CD4-positive, alpha-beta T cell treated with Interleukin-15 for 4 hours (primary cell): ENCODE measurements at regions not wholly inside any gene's neighbourhood (a gene's known extent, or its start where the extent isn't known, plus 50 kb on each side); places are given as distances from the start of the nearest gene placed in this dataset.

Source experiments
- DNase-seq: peaks from one replicate; pipeline ENCODE4 v3.0.0-alpha.2; 2020; ENCODE audit warnings: low spot score

GRCh38 chr10:7507887-7508726, 97.3 kb upstream of the SFMBT2 start:
- DNase-seq: no peak

- no peak for DNase-seq
These were observed 95.7 kb upstream of the SFMBT2 start for GRCh38 chr10:7506571-7506970.

- DNase-seq: no peak
These were observed 94.4 kb upstream of the SFMBT2 start for GRCh38 chr10:7505196-7505595.

- DNase-seq: no peak
These were observed 92.4 kb upstream of the SFMBT2 start for GRCh38 chr10:7503190-7503589.

DNA sequence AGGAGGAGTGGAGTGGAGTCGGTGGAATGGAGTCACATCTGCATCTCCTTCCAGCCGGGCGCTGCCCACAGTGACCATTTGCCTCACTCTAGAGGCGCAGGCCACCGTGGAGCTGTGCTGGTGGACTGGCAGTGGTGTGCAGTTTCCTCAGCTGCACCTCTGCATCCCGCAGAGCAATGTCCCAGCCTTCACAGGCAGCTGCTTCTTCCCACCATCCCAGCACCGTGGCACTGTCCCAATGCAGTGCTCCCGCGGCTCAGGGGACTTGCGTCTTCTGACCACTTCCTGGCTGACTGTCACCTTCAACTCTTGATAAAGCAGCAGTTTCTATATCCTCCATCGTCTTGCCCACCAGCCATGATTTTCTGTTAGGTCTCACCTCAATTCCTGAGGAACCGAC, 90.3 kb upstream of the SFMBT2 start:
- no peak for DNase-seq

DNA sequence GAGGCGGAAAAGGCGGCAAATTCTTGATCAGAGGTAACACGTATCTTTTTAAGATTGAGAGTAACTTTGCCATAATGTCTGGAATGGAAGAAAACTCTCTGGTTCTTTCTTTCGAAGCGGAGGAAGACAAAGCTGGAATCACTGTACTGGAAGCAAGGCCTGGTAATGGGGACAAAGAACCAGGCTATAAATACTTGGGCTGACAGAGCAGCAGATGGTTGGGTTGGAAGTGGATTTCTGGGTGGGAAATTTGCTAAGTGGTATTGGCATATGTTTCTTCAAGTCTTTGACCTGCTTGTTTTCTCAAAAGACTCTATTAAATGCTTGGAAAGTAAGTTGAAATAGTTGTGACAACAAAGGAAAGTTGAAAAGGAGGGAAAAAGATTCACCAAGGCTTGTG, 87.3 kb upstream of the SFMBT2 start:
- DNase-seq: no peak

DNA sequence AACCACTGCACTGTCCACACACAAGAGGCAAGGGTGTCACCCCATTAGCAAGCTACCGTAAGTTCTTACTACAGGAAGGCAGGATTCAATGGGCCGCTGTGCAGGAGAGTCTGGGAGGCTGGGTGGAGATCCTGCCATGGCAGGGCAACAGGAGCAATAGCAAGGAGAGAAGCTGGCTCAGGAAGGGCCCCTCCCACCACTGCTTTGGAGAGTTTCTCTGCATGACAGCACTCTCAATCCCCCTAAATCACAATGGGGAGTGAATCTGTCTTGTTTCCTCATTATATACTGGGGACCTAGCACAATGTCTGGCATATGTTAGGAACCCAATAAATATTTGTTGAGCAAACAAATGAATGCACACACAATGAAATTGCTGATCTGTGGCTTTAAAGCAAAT, 83.2 kb upstream of the SFMBT2 start:
- no peak for DNase-seq

- peak; percentile 35 for DNase-seq
These were observed 81.8 kb upstream of the SFMBT2 start for GRCh38 chr10:7492660-7493046.

- no peak for DNase-seq
These were observed 81.3 kb upstream of the SFMBT2 start for GRCh38 chr10:7491949-7492659.

GRCh38 chr10:7491230-7491629, 80.4 kb upstream of the SFMBT2 start:
- no peak for DNase-seq

GRCh38 chr10:7488418-7488829, 77.6 kb upstream of the SFMBT2 start:
- DNase-seq: no peak

- no peak for DNase-seq
These were observed 76.7 kb upstream of the SFMBT2 start for GRCh38 chr10:7487528-7487927.

DNA sequence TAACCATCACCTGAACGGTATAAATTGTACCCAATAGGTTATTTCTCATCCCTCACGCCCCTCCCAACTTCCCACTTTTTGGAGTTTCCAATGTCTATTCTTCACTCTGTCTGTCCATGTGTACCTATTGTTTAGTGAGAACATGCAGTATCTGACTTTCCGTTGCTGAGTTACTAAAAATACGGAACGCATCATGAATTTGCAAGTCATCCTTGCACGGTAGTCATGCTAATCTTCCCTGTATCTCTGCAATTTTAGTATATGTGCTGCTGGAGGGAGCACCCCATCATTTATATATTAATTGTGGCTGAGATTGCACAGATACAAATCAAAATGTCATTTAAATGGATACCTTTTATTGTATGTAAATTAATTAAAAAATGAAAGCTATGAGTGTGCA, 75.7 kb upstream of the SFMBT2 start:
- no peak for DNase-seq

- DNase-seq: no peak
These were observed 75.0 kb upstream of the SFMBT2 start for GRCh38 chr10:7485799-7486198.

- no peak for DNase-seq
These were observed 74.4 kb upstream of the SFMBT2 start for GRCh38 chr10:7485244-7485556.

DNA sequence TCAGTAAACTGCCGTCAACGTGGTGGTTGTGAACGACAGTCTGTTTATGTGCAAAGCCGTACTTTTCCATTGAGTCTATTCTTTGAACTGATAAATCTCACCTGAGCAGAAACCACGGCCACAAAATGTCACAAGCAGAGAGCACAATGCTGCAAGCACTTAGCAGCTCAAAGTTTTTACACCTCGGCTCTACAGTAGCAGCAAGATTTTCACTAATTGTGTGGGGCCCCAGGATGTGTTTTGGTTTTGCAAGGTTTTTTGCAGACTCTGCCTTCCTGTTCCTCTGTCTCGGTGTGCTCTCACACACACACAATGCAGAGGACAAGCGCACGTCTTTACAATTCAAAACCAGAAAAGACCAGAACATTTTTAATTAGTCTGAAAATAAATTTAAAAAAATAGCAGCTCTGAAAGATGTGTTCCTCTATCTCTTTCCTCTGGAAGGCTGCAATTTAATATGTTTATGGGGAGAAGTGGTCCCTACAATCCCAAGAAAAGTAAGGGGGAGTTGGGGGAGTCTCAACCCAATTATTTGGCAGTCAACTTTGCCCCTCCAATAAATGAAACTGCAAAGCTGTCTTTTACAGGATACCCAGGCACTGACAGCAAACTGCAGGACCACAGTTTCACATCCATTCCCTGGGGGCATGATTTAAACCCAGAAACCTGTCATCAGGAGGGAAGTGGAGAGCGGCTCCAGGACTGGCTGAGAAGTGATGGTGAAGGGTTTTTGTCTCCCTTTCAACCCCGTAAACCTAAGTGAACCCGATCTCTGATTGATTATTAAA, 73.8 kb upstream of the SFMBT2 start:
- peak; percentile 77 for DNase-seq

- DNase-seq: no peak
These were observed 73.0 kb upstream of the SFMBT2 start for GRCh38 chr10:7483848-7484247.

DNA sequence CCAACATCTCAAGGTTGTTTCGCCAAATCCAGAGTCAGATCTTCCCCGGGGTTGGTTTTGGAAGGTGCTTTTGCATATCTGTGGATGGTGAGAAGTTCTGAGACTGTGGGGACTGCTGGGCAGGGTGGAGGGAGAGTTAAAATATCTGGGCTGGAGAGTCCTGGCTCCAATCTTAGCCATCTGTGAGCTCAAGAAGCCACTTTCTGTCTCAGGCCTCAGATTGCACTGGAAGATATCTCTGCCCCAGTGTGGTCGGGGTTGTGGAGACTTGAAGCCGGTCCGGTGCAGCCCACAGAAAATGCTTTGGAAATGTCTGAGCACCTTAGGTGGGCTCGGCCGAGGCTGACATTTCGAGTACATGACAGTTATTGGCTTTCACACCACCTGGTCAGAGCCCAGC, 72.2 kb upstream of the SFMBT2 start:
- no peak for DNase-seq

DNA sequence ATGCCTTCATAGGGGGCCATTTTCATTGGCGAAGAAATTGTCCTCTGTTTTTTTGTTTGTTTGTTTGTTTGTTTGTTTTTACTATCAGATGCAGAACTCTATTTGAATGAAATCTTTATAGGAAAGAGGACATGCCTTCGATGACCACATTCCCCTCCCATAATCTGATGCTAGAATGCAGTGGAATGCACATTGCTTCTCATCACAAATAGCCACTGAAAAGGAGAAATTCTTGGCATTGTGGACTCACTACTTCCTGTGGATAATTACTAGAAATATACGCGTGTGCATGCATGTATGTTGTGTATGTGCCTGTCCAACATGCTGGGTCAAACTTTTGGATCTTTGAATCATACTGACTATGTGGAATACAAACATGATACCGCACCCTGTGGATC, 70.5 kb upstream of the SFMBT2 start:
- no peak for DNase-seq

- no peak for DNase-seq
These were observed 70.0 kb upstream of the SFMBT2 start for GRCh38 chr10:7480742-7481367.

DNA sequence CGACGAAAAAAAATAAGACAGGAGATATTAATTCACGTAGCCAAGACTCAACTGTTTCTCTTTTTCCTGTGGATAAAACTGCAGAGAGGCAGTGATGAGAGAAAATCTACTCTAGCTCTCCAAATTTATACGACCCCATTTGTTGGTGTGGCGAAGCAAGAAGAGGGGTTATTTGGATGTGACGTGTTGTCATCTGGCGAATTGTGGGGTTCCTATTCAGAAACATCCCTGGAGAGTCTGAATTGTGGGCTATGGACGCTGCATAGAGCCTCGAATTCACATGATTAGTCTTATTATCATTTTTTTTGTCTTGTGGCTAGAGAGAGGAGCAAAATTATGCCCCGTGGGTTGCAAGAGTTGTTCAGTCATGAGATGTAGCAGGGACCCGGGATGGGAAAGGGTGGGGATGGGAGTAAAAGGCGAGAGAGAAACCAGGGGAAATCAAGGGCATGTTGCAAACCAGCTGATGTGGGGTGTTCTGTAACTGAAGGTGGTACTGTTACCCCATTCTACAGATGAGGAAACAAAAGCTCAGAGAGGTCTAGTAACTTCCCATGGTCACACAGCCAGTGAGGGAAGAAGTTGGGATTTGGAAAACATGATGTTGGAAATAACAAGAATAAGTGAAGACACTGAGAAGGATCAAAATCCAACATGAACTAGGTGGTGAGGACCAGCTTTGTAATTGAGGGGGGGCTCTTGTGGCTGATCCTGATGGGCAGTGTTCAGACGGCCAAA, 69.2 kb upstream of the SFMBT2 start:
- no peak for DNase-seq
